Smooth muscle cell (in vitro differentiated cells): ENCODE measurements at regions not wholly inside any gene's neighbourhood (a gene's known extent, or its start where the extent isn't known, plus 50 kb on each side); places are given as distances from the start of the nearest gene placed in this dataset.

Experiments used
- DNase-seq: peaks from one replicate; lab custom pipeline; 2025; ENCODE audit not compliant: unreplicated experiment; lab: John Stamatoyannopoulos, UW
- H2AFZ ChIP-seq: fragments of 200-600 bp; sonication (generic); 2 replicates; pipeline ENCODE4 v1.6.0; 2016; ENCODE audit warnings: antibody characterized with exemption, low read depth, mild to moderate bottlenecking
- H3F3A ChIP-seq: fragments of 200-600 bp; sonication (generic); 2 replicates; pipeline ENCODE4 v1.6.0; 2017; ENCODE audit warnings: antibody characterized with exemption, low read depth
- H3K27ac ChIP-seq: fragments of 200-600 bp; sonication (generic); 2 replicates; pipeline ENCODE4 v1.5.1; 2016; ENCODE audit warnings: low read depth, mild to moderate bottlenecking
- H3K27me3 ChIP-seq: fragments of 200-600 bp; sonication (generic); 2 replicates; pipeline ENCODE4 v1.6.1; 2016; ENCODE audit warnings: low read depth, mild to moderate bottlenecking
- H3K36me3 ChIP-seq: fragments of 200-600 bp; sonication (generic); 2 replicates; pipeline ENCODE4 v1.5.1; 2016; ENCODE audit warnings: low read depth
- H3K4me1 ChIP-seq: fragments of 200-600 bp; sonication (generic); 2 replicates; pipeline ENCODE4 v1.5.1; 2016; ENCODE audit warnings: low read depth
- H3K4me2 ChIP-seq: fragments of 200-600 bp; sonication (generic); 2 replicates; pipeline ENCODE4 v1.6.0; 2016; ENCODE audit warnings: mild to moderate bottlenecking
- H3K4me3 ChIP-seq: fragments of 200-600 bp; sonication (generic); 2 replicates; pipeline ENCODE4 v1.5.1; 2016; ENCODE audit warnings: mild to moderate bottlenecking
- H3K79me2 ChIP-seq: fragments of 200-600 bp; sonication (generic); 2 replicates; pipeline ENCODE4 v1.6.0; 2016; ENCODE audit warnings: low read depth, mild to moderate bottlenecking
- H3K9ac ChIP-seq: fragments of 200-600 bp; sonication (generic); 2 replicates; pipeline ENCODE4 v1.6.0; 2016; ENCODE audit warnings: low read depth
- H3K9me3 ChIP-seq: fragments of 200-600 bp; sonication (generic); replicated peaks from 2 replicates; pipeline ENCODE4 v1.5.1; 2016; ENCODE audit warnings: low read depth
- H4K20me1 ChIP-seq: fragments of 200-600 bp; sonication (generic); 2 replicates; pipeline ENCODE4 v1.6.0; 2016; ENCODE audit warnings: low read depth
- WGBS: methylation state at CpG from one replicate; pipeline ENCODE4 v1.1.7; 2016; ENCODE audit warnings: low lambda C conversion rate; 5-methylcytosine and 5-hydroxymethylcytosine counted together
- TF ChIP-seq, protein P1 (sequence below): fragments of 200-600 bp; sonication (generic); IDR thresholded peaks from 2 replicates; pipeline ENCODE4 v1.5.1; 2017; ENCODE audit warnings: borderline replicate concordance, mild to moderate bottlenecking, antibody characterized with exemption; ENCODE audit not compliant: insufficient read depth, poor library complexity, severe bottlenecking

DNA sequence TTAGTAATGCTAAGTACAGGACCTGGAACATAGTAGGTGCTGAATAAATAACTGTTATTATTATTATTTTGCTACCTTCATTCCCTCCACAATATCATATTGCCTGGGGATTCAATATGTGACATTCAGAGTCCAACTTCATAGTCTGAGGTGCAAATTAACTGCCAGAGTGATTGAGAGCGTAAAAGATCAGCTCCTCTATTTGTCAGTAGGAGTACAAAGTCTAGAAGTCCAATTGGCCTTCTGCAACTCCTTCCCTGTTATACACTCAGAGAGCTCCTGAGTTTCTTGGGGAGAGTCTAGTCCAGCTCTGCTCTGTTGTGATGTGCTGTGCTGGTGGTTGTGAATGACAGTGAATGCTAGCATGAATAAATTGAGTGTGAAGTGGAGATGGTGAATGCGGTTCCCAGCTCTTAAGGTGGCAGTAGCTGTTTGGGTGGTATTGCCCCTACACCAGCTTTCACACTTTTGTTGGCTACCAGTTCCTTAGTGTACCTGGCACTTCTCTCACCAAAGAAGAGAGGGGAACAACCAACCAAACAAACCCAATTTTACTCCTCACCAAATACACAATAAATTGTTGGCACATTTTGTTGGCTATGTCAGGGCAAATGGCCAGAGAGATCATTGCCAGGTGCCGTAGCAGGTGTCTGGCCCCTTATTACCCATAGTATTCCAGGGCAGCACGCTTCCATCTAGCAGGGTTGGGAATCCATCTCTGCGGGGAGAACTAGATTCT, 270.1 kb upstream of the TBL1XR1 start:
- H2AFZ ChIP-seq: no peak overlapping the region
- no peak overlapping the region for H3K4me2 ChIP-seq
- H3K4me1 ChIP-seq: peaks cover 17% of the 10 kb centered on the region
- no peak for DNase-seq
- H3K79me2 ChIP-seq: no peaks in the 10 kb centered on the region
- no peaks in the 10 kb centered on the region for H3K36me3 ChIP-seq
- no peaks in the 10 kb centered on the region for H4K20me1 ChIP-seq
- no peak overlapping the region for H3K27ac ChIP-seq
- H3K9ac ChIP-seq: no peak overlapping the region
- no peaks in the 10 kb centered on the region for H3K9me3 ChIP-seq
- H3K4me3 ChIP-seq: no peak overlapping the region
- TF ChIP-seq, protein P1, sequence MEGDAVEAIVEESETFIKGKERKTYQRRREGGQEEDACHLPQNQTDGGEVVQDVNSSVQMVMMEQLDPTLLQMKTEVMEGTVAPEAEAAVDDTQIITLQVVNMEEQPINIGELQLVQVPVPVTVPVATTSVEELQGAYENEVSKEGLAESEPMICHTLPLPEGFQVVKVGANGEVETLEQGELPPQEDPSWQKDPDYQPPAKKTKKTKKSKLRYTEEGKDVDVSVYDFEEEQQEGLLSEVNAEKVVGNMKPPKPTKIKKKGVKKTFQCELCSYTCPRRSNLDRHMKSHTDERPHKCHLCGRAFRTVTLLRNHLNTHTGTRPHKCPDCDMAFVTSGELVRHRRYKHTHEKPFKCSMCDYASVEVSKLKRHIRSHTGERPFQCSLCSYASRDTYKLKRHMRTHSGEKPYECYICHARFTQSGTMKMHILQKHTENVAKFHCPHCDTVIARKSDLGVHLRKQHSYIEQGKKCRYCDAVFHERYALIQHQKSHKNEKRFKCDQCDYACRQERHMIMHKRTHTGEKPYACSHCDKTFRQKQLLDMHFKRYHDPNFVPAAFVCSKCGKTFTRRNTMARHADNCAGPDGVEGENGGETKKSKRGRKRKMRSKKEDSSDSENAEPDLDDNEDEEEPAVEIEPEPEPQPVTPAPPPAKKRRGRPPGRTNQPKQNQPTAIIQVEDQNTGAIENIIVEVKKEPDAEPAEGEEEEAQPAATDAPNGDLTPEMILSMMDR: no peak
- no peaks in the 10 kb centered on the region for H3K27me3 ChIP-seq
- over 99% methylated on average over 5 of the region's 5 CpGs for WGBS
- H3F3A ChIP-seq: peaks cover 9% of the 10 kb centered on the region

DNA sequence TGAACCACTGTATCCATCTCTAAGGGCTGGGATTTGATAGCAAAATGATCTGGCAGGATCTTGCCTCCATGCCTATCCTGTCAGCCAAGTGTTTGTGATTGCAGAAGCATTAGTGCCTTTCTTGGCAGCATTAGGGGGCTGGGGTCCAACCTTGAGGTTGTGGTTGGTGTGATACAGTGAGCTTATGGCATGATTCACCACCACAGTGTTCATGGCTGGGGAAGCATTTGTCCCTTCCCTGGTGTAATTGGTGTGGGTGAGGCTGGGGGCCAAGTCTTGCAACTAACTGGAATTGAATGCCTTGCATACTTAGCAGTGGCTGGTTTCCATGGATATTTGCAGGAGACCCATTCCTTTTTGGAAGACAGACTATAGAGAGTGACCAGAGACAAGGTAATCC, 271.0 kb upstream of the TBL1XR1 start:
- Histone ChIP-seq H3K4me3 (no peak overlapping the region), H3K4me2 (peak overlapping the region; percentile 58), H3K9ac (no peak overlapping the region), H3K36me3 (no peaks in the 10 kb centered on the region), H4K20me1 (no peaks in the 10 kb centered on the region), H2AFZ (no peak overlapping the region), H3K9me3 (no peaks in the 10 kb centered on the region), H3F3A (peaks cover 9% of the 10 kb centered on the region), H3K4me1 (peaks cover 12% of the 10 kb centered on the region), H3K27me3 (no peaks in the 10 kb centered on the region), H3K27ac (peak overlapping the region; percentile 90), H3K79me2 (no peaks in the 10 kb centered on the region)
- TF ChIP-seq, protein P1: no peak
- no peak for DNase-seq

DNA sequence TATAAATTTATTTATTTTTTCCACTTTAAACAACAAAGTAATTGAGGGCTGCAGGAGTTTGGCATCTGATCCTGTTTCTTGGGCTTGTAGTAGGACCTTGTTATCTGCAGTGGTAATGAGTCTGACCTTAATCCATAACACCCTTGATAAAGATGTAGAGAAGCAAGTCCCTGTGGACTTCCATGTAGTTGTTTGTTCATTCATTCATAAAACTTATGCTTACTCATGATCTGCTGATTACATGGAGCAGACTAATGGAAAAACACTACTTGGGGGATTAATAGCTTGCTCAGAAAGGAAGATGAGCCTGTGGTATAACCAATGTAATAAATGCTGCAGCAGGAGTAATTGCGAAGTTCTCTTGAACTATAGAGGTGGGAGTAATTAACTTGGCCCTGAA, 271.5 kb upstream of the TBL1XR1 start:
- H3K9ac ChIP-seq: no peak overlapping the region
- no peaks in the 10 kb centered on the region for H3K79me2 ChIP-seq
- H3K36me3 ChIP-seq: no peaks in the 10 kb centered on the region
- H3K27ac ChIP-seq: peak overlapping the region; percentile 90
- no peak overlapping the region for H2AFZ ChIP-seq
- no peaks in the 10 kb centered on the region for H4K20me1 ChIP-seq
- TF ChIP-seq, protein P1: no peak
- no peak for DNase-seq
- no peaks in the 10 kb centered on the region for H3K9me3 ChIP-seq
- H3K4me2 ChIP-seq: peak overlapping the region; percentile 58
- peaks cover 9% of the 10 kb centered on the region for H3F3A ChIP-seq
- H3K4me1 ChIP-seq: peaks cover 12% of the 10 kb centered on the region
- no peak overlapping the region for H3K4me3 ChIP-seq
- WGBS: 35% methylated on average over 1 of the region's 1 CpG
- no peaks in the 10 kb centered on the region for H3K27me3 ChIP-seq

DNA sequence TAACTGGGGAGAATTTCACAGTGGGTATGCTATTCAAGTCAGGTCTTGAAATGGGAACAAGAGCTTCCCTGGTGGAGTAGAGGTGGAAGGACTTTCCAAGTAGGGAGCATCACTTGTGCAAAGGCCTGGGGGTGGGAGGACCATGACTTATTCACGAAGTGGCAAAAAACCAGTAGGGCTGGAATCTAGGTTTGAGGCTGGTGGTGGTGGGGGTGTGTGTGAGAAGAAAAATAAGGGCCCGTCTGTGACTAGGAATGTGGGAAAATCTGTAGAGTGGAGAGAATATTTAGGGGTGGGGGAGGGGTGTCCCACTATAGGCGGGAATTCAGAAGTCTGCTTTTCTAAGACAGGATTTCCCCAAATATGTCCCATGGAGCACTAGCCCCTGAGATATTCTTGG, 271.9 kb upstream of the TBL1XR1 start:
- H3K27me3 ChIP-seq: no peaks in the 10 kb centered on the region
- peaks cover 9% of the 10 kb centered on the region for H3K4me1 ChIP-seq
- DNase-seq: no peak
- H4K20me1 ChIP-seq: no peaks in the 10 kb centered on the region
- H3K27ac ChIP-seq: peak overlapping the region; percentile 90
- no peaks in the 10 kb centered on the region for H3K9me3 ChIP-seq
- H3K9ac ChIP-seq: no peak overlapping the region
- TF ChIP-seq, protein P1: no peak
- 37% methylated on average over 3 of the region's 3 CpGs for WGBS
- H2AFZ ChIP-seq: no peak overlapping the region
- H3K79me2 ChIP-seq: no peaks in the 10 kb centered on the region
- peaks cover 6% of the 10 kb centered on the region for H3F3A ChIP-seq
- no peak overlapping the region for H3K4me2 ChIP-seq
- no peak overlapping the region for H3K4me3 ChIP-seq
- no peaks in the 10 kb centered on the region for H3K36me3 ChIP-seq
